ENCODE measurements at regions not wholly inside any gene's neighbourhood (a gene's known extent, or its start where the extent isn't known, plus 50 kb on each side); places are given as distances from the start of the nearest gene placed in this dataset.

- no peak for DNase-seq
Measured at GRCh38 chr5:89253666-89254352, 370.8 kb upstream of the MEF2C start.

- DNase-seq: no peak
Measured at GRCh38 chr5:89246864-89247263, 363.9 kb upstream of the MEF2C start.

GRCh38 chr5:89246252-89246651, 363.3 kb upstream of the MEF2C start:
- DNase-seq: no peak

- DNase-seq: no peak
Measured at GRCh38 chr5:89243611-89244010, 360.6 kb upstream of the MEF2C start.

- no peak for DNase-seq
Measured at GRCh38 chr5:89241186-89241585, 358.2 kb upstream of the MEF2C start.

GRCh38 chr5:89236900-89237299, 353.9 kb upstream of the MEF2C start:
- DNase-seq: no peak

GRCh38 chr5:89233462-89233861, 350.5 kb upstream of the MEF2C start:
- DNase-seq: no peak

GRCh38 chr5:89232139-89232603, 349.2 kb upstream of the MEF2C start:
- DNase-seq: no peak

GRCh38 chr5:89230178-89230577, 347.2 kb upstream of the MEF2C start:
- no peak for DNase-seq

GRCh38 chr5:89229331-89230070, 346.5 kb upstream of the MEF2C start:
- DNase-seq: no peak

- DNase-seq: no peak
Measured at GRCh38 chr5:89228355-89228754, 345.4 kb upstream of the MEF2C start.

GRCh38 chr5:89218364-89218763, 335.4 kb upstream of the MEF2C start:
- no peak for DNase-seq

- DNase-seq: no peak
Measured at GRCh38 chr5:89216606-89217005, 333.6 kb upstream of the MEF2C start.

- DNase-seq: no peak
Measured at GRCh38 chr5:89213573-89213972, 330.6 kb upstream of the MEF2C start.

- no peak for DNase-seq
Measured at GRCh38 chr5:89211836-89212235, 328.9 kb upstream of the MEF2C start.

- no peak for DNase-seq
Measured at GRCh38 chr5:89208811-89209210, 325.8 kb upstream of the MEF2C start.

GRCh38 chr5:89208392-89208791, 325.4 kb upstream of the MEF2C start:
- DNase-seq: no peak

GRCh38 chr5:89204756-89205155, 321.8 kb upstream of the MEF2C start:
- no peak for DNase-seq

- no peak for DNase-seq
Measured at GRCh38 chr5:89203611-89204010, 320.6 kb upstream of the MEF2C start.

GRCh38 chr5:89200899-89201298, 317.9 kb upstream of the MEF2C start:
- DNase-seq: no peak

- DNase-seq: no peak
Measured at GRCh38 chr5:89199306-89199705, 316.3 kb upstream of the MEF2C start.

- no peak for DNase-seq
Measured at GRCh38 chr5:89191374-89191773, 308.4 kb upstream of the MEF2C start.

GRCh38 chr5:89190515-89191265, 307.7 kb upstream of the MEF2C start:
- no peak for DNase-seq

Measured in COR-L47 (cell line).